Fibroblast of skin of left quadriceps (primary cell): ENCODE measurements at regions not wholly inside any gene's neighbourhood (a gene's known extent, or its start where the extent isn't known, plus 50 kb on each side); places are given as distances from the start of the nearest gene placed in this dataset.

ENCODE experiments used
- DNase-seq, 2 experiments: peaks; one replicate each; pipeline ENCODE4 v3.0.0-alpha.2; 2013; ENCODE audit warnings: low read depth in 2 of 2

DNA sequence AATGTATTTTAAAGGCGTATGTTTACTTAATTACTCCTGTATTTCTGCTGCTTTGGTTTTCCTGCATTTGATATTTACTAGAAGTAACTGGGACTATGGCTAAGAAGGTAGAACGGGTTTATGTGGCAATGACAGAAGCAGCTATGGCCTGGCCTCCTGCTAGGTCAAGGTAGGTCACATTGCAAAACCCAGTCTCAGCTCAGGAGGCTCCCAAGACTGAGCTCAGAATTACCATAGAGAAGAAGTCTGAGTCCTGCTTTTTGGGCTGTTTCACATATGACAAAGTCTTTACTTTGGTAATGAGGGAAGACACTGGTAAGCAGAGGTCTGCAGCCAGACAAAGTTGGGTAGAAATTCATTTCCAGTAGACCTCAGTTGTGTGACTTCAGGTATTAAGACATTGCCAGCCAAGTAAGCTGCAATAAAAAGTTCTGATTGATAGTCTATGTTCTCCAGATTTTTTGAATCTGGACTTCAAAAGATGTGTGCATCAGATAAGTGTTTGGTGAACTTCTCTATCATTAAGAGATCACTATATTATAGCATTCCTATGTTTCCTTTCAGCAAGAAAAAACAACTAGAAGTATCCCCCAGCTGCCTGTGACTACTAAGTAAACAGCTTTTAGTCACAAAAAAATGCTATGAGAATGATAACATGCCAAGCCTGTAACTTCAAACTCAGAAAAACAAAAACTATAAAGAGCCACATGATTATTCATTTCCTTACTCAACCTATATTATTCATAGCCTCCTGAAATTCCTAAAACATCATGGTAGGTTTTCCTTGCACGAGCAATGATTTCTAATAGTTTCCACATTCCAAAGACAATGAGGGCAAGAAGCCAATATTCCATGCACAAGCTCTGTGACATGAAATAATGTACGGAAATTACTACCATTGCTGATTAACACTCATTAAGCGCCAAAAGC lies 312.3 kb downstream of the HAO1 start:
- DNase-seq, result peak; percentile 77 to 80

DNA sequence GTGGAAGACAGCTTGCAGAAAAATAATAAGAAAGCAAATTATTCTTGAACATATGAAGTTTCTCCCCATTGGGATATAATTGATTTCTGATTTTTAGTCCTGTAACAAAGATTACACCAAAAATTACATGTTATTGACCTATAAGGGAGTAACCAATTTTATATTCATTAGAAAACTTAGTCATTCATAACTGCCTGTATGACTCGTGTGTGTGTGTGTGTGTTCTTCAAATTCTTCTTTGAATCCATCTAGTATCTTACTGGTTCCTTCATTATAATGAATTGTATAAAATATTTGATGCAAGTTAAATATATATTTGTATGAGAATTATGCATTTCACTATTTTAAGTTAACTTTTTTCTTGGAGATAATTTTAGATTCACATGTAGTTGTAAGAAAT lies 310.4 kb downstream of the HAO1 start:
- DNase-seq, result no peak

DNA sequence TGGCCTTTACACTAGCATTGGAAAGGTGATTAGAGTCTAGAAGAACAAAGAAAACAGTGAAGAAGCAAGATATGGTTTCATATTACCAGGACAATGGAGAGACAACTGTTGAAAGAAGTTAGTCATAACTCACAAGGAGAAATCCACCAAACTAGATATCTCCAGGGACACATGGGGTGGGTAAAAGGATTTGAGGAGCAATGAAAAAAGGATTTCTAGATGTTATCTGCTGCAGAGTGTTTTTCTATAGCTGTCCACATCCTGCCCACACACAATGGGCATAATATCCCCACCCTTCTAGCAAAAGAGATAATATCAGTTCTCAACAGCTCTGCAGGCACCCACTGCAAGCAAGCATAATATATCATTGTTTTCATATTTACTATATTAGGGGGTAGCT lies 303.1 kb downstream of the HAO1 start:
- DNase-seq, result no peak

GRCh38 chr20:7650086-7650879 lies 290.0 kb downstream of the HAO1 start:
- DNase-seq, result peak in 1 of 2 experiments; percentile 15

- no peak for DNase-seq
Observed at GRCh38 chr20:7654231-7654630, 286.0 kb downstream of the HAO1 start.

GRCh38 chr20:7656687-7657467 lies 283.4 kb downstream of the HAO1 start:
- DNase-seq, result no peak

DNA sequence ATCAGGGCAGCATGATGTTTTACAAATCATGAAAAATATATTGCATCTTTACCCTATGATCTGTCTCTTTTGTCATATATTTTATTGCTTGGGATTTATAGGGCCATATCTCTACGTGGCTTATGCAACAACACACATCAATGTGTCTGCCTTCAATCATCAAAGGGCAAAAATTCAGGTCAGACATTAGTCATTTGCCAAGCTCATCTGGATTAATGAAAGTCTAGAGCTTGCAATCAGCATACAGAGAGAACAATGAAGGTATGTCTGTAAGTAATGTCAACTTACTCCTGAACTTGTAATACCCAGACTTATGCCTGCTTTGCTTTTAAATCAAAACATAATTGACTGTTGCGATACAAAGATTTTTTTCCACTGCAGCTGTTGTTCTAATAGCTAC lies 282.7 kb downstream of the HAO1 start:
- no peak for DNase-seq

DNA sequence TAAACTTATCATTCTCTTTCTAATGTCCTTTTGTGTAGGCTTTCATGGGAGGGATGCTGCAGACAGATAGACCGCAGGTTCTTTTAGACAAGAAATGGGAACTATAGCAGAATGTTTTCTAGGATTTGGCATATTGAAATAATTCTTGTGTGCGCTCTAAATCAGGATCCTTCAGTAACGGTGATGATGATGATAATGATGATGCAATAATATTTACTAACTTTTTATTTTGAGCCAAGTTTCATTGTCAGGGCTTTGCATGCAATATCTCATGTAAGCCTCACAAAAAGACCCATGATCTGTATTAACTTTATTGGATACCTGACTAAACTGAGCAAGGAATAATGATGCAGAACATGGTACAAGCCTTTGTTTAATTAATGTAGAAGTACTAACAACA lies 280.1 kb downstream of the HAO1 start:
- no peak for DNase-seq

GRCh38 chr20:7665376-7665775 lies 274.9 kb downstream of the HAO1 start:
- peak; percentile 87 to 91 for DNase-seq

DNA sequence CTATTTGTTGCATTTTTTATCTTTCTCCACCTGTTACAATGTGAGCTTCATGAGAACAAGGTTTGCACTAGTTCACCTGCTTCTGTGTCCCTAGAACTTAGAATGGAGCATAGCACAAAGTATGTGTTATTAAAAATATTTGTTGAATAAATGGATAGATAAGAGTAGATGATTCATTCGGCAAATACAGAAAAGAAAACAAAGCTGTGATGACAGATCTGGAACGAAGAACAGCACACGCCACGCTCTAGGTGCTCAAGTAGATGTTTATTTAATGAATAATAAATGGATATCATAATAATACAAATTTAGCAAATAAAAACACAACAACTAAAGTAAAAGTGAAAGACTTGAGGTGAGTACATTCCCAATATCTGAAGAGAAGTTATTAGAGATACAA lies 273.1 kb downstream of the HAO1 start:
- no peak for DNase-seq

DNA sequence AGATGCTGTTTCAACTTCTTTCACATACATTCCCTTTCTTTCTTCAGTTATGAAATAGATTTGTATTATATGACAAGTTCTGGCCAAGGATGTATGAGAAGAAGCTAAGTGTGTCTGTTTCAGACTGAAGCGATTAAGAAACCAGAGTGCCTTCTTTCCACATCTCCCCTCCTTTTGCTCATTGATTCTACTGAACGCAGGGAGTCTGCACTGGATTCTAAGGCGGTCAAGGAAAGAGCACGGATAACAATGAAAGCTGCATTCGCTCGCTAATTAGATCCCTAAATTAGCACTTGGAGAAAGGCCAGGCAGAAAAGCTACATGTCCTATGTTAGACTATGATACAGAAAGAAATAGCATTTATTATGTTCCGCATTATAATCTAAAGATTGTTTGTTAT lies 267.7 kb downstream of the HAO1 start:
- DNase-seq, result no peak

GRCh38 chr20:7673841-7674240 lies 266.4 kb downstream of the HAO1 start:
- DNase-seq, result peak; percentile 85 to 88

- DNase-seq, result no peak
Observed at GRCh38 chr20:7682916-7683315, 257.3 kb downstream of the HAO1 start.

- no peak for DNase-seq
Observed at GRCh38 chr20:7687065-7687464, 253.2 kb downstream of the HAO1 start.

DNA sequence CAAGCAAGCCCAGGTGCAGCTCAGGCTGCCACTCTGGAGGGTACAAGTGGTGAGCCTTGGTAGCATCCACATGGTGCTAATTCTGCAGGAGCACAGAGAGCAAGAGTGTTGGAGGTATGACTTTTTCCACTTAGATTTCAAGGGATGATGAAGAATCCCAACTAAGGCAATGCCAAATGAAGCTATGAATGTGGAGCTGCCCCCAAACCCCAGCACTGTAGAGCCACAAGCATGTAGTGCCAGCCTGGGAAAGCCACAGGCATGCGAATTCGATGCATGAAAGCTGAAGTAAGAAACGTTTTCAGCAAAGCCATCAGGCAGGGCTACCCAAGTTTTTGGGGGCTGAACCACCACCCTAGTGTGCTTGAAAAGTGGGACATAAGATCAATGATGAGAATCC lies 251.1 kb downstream of the HAO1 start:
- no peak for DNase-seq

DNA sequence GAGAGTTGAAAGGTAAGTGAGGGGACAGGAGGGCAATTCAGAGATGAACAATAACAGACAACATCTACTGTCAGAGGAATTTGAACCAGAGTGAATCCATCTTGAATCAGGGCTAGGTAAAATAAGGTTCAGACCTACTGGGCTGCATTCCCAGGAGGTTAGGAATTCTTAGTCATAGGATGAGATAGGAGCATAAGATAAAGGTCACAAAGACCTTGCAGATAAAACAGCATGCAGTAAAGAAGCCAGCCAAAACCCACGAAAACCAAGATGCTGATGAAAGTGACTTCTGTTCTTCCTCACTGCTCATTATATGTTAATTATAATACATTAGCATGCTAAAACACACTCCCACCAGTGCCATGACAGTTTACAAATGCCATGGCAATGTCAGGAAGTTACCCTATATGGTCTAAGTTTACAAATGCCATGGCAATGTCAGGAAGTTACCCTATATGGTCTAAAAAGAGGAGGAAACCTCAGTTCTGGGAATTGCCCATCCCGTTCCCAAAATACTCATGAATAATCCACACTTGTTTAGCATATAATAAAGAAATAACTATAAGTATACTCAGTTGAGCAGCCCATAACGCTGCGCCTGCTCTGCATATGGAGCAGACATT lies 248.5 kb downstream of the HAO1 start:
- DNase-seq, result no peak

- DNase-seq, result peak in 1 of 2 experiments; percentile 14
Observed at GRCh38 chr20:7692478-7692877, 247.8 kb downstream of the HAO1 start.

DNA sequence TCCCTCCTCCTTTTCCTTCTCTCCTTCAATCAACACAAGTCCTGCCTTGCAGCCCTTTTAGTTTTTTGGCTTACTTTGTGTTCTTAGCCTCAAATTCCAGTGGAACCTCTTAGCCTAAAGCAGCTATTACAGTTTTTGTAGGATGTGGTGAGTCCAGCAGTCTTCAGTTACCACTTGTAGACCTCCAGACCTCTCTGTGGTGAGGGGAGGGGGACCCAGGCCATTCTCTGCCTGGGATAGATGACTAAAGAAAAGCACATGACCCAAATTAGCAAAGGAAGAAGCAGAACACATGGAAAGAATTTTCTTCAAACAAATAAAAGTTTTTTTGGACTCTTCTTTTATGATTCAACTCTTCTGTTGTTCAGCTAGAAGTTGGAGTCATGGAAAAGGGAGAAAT lies 246.5 kb downstream of the HAO1 start:
- peak; percentile 22 to 34 for DNase-seq

- peak; percentile 44 to 53 for DNase-seq
Observed at GRCh38 chr20:7695051-7695495, 245.2 kb downstream of the HAO1 start.

- peak; percentile 46 to 50 for DNase-seq
Observed at GRCh38 chr20:7695635-7696034, 244.6 kb downstream of the HAO1 start.

- DNase-seq, result no peak
Observed at GRCh38 chr20:7696311-7696710, 243.9 kb downstream of the HAO1 start.

GRCh38 chr20:7702141-7702540 lies 238.1 kb downstream of the HAO1 start:
- DNase-seq, result no peak
